HG02938 (cell line): ENCODE measurements at regions not wholly inside any gene's neighbourhood (a gene's known extent, or its start where the extent isn't known, plus 50 kb on each side); places are given as distances from the start of the nearest gene placed in this dataset.

ENCODE experiments used
- ATAC-seq: cut with Tn5 transposase; IDR thresholded peaks from one replicate; pipeline ENCODE4 v1.9.1; 2021; ENCODE audit warnings: mild to moderate bottlenecking, moderate library complexity; ENCODE audit not compliant: unreplicated experiment

- no peak for ATAC-seq
Observed at GRCh38 chr12:104858611-104859543, 99.2 kb downstream of the SLC41A2 start.

- ATAC-seq = no peak
Observed at GRCh38 chr12:104856531-104856930, 101.6 kb downstream of the SLC41A2 start.

GRCh38 chr12:104855599-104855998 lies 102.5 kb downstream of the SLC41A2 start:
- ATAC-seq = no peak

- no peak for ATAC-seq
Observed at GRCh38 chr12:104852896-104853295, 105.2 kb downstream of the SLC41A2 start.

GRCh38 chr12:104852102-104852501 lies 106.0 kb downstream of the SLC41A2 start:
- ATAC-seq = no peak

- ATAC-seq = no peak
Observed at GRCh38 chr12:104850781-104851180, 107.3 kb downstream of the SLC41A2 start.

GRCh38 chr12:104846056-104846767 lies 111.9 kb downstream of the SLC41A2 start:
- ATAC-seq = no peak

GRCh38 chr12:104844123-104844522 lies 114.0 kb downstream of the SLC41A2 start:
- no peak for ATAC-seq

- no peak for ATAC-seq
Observed at GRCh38 chr12:104840262-104840661, 117.8 kb downstream of the SLC41A2 start.

GRCh38 chr12:104835317-104835716 lies 122.8 kb downstream of the SLC41A2 start:
- ATAC-seq = no peak

GRCh38 chr12:104834607-104835006 lies 123.5 kb downstream of the SLC41A2 start:
- no peak for ATAC-seq

GRCh38 chr12:104833756-104834155 lies 124.3 kb downstream of the SLC41A2 start:
- no peak for ATAC-seq

GRCh38 chr12:104828015-104828414 lies 130.1 kb downstream of the SLC41A2 start:
- ATAC-seq = no peak

- no peak for ATAC-seq
Observed at GRCh38 chr12:104827587-104827986, 130.5 kb downstream of the SLC41A2 start.

GRCh38 chr12:104825408-104825807 lies 132.7 kb downstream of the SLC41A2 start:
- no peak for ATAC-seq

GRCh38 chr12:104823985-104824461 lies 134.1 kb downstream of the SLC41A2 start:
- ATAC-seq = no peak

- ATAC-seq = no peak
Observed at GRCh38 chr12:104822941-104823340, 135.1 kb downstream of the SLC41A2 start.

GRCh38 chr12:104816845-104817503 lies 141.1 kb downstream of the SLC41A2 start:
- ATAC-seq = no peak

GRCh38 chr12:104815935-104816334 lies 142.2 kb downstream of the SLC41A2 start:
- no peak for ATAC-seq

- ATAC-seq = no peak
Observed at GRCh38 chr12:104814944-104815343, 143.1 kb downstream of the SLC41A2 start.
